Breast epithelium (tissue), 4 donors: ENCODE measurements at regions not wholly inside any gene's neighbourhood (a gene's known extent, or its start where the extent isn't known, plus 50 kb on each side); places are given as distances from the start of the nearest gene placed in this dataset.

Experiments
- DNase-seq, 2 donors: peaks; one replicate each; pipeline ENCODE4 v3.0.0-alpha.2; 2019; ENCODE audit warnings: low spot score in 2 of 2
- H3K27ac ChIP-seq, 2 donors: fragments of 200-600 bp; sonication (generic) in 1 of 2; one replicate each; pipeline ENCODE4 v1.5.1; 2016 to 2019; ENCODE audit warnings: mild to moderate bottlenecking in 1 of 2
- H3K27me3 ChIP-seq, 2 donors: fragments of 200-600 bp; sonication (generic) in 1 of 2; one replicate each; pipeline versions ENCODE4 v1.5.1 to v1.6.0; 2017 to 2019; ENCODE audit warnings: control low read depth in 1 of 2, mild to moderate bottlenecking in 1 of 2
- H3K36me3 ChIP-seq: fragments of 200-600 bp; one replicate; pipeline ENCODE4 v1.5.1; 2019
- H3K4me1 ChIP-seq, 2 donors: fragments of 200-600 bp; sonication (generic); one replicate each; pipeline ENCODE4 v1.5.1; 2016 to 2019; ENCODE audit warnings: control low read depth in 1 of 2
- H3K4me3 ChIP-seq, 3 donors: fragments of 200-600 bp; sonication (generic); 1 replicate in 2 of 3; 2 replicates in 1 of 3; pipeline ENCODE4 v1.5.1; 2016 to 2019; ENCODE audit warnings: mild to moderate bottlenecking in 3 of 3, moderate library complexity in 2 of 3
- H3K9me3 ChIP-seq, 2 donors: fragments of 200-600 bp; sonication (generic) in 1 of 2; one replicate each; pipeline ENCODE4 v1.5.1; 2016 to 2019; ENCODE audit warnings: control low read depth in 1 of 2
- CTCF ChIP-seq, 3 donors: fragments of 450-650 bp; IDR thresholded peaks; one replicate each; pipeline ENCODE4 v1.5.1; 2016 to 2017; ENCODE audit warnings: antibody characterized with exemption in 3 of 3, mild to moderate bottlenecking in 3 of 3, moderate library complexity in 3 of 3
- POLR2A ChIP-seq: fragments of 450-650 bp; IDR thresholded peaks from one replicate; pipeline ENCODE4 v1.6.1; 2016; ENCODE audit warnings: antibody characterized with exemption, mild to moderate bottlenecking, moderate library complexity
- POLR2AphosphoS5 ChIP-seq, 3 donors: sonication (generic); formaldehyde crosslinking; IDR thresholded peaks; one replicate each; pipeline ENCODE4 v1.6.1; 2017; ENCODE audit warnings: antibody characterized with exemption in 3 of 3
- intact Hi-C: fragments of 100-400 bp; cut with DNase I; formaldehyde crosslinking; loops from one replicate; pipeline ENCODE4 v1.15.1; 2023; ENCODE audit warnings: low total_unique reads

DNA sequence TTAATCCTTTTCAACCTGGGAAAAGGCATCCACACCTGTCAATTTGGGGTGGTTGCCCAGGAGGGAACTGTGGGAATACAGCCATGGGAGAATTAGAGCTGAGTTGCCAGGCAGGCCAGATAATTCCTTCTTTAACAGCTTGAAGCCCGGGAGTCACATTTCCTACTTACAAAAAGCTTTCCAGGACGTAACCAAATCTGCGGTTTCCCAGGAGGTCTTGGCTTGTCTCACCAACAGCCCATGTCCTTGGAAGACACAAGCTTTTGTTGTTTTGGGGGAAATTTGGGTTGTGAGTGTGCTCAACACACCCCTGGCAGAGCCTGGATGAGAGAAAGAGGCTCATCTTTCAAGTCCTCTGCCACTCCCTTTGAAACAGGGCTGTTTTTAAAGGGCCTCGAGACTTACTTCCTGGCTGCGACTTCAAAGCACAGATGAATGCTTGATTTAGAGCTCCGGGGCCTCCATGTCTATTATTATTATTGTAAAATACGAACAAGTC is 465.9 kb upstream of the BTBD3 start:
- H3K4me3 ChIP-seq, result no peak overlapping the region

DNA sequence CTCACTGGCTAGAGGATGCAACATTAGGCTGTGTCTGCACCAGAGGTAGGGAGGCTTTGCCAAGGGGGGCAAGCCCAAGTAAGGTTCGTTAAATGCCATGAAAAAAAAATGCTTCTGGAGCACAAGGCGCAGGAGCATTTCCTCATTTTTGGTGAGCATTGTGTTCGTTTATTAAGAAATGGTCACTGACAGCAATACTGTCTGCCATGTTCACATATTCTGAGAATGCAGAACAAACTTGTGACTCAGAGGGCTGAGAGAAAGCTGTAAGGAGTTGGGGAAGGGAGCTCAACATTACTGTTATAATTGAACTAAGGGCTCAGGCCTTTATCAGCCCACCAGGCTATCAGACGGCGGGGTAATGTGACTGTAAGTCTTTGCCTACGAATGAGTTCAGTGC is 465.4 kb upstream of the BTBD3 start:
- DNase-seq, result no peak
- H3K27ac ChIP-seq, result peak overlapping the region; percentile 22 to 48
- TF ChIP-seq POLR2A, result no peak
- no peak for TF ChIP-seq POLR2AphosphoS5 (IDR thresholded peaks at IDR 0.05)
- TF ChIP-seq CTCF (IDR thresholded peaks at IDR 0.05), result no peak
- intact Hi-C loops, result no loop called here
- no peaks in the 10 kb centered on the region for H3K4me1 ChIP-seq
- no peaks in the 10 kb centered on the region for H3K9me3 ChIP-seq
- no peaks in the 10 kb centered on the region for H3K36me3 ChIP-seq
- H3K27me3 ChIP-seq, result no peaks in the 10 kb centered on the region
- no peak overlapping the region for H3K4me3 ChIP-seq

More for the DNA sequence above, 465.9 kb upstream of the BTBD3 start:
- intact Hi-C loops, result no loop called here
- DNase-seq, result no peak
- H3K9me3 ChIP-seq, result no peaks in the 10 kb centered on the region
- peak overlapping the region; percentile 22 to 48 for H3K27ac ChIP-seq
- no peaks in the 10 kb centered on the region for H3K36me3 ChIP-seq
- no peaks in the 10 kb centered on the region for H3K27me3 ChIP-seq
- TF ChIP-seq POLR2AphosphoS5 (IDR thresholded peaks at IDR 0.05) (no peak), CTCF (IDR thresholded peaks at IDR 0.05) (no peak), POLR2A (no peak)
- no peaks in the 10 kb centered on the region for H3K4me1 ChIP-seq

DNA sequence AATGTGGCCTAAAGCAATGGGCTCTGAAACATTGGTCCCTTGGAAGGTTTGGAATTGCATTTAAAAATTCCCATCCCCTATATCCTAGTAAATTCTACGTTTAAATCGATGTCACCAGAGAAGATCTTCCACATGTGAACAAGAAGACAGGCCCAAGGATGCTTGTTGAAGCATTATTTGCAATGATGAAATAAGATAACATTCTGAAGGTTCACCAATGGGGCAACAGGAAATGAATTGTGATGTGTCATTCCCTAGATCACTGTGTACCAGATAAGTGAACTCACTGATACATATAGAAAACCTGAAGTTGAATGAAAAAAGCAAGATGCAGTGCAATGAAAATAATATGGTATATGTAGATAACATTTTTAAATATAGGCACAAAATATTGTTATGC is 464.3 kb upstream of the BTBD3 start:
- DNase-seq, result no peak
- Histone ChIP-seq H3K36me3 (no peaks in the 10 kb centered on the region), H3K27me3 (no peaks in the 10 kb centered on the region), H3K27ac (no peak overlapping the region), H3K9me3 (no peaks in the 10 kb centered on the region), H3K4me3 (no peak overlapping the region), H3K4me1 (no peaks in the 10 kb centered on the region)
- intact Hi-C loops, result no loop called here
- TF ChIP-seq CTCF (IDR thresholded peaks at IDR 0.05) (no peak), POLR2AphosphoS5 (IDR thresholded peaks at IDR 0.05) (no peak), POLR2A (no peak)

DNA sequence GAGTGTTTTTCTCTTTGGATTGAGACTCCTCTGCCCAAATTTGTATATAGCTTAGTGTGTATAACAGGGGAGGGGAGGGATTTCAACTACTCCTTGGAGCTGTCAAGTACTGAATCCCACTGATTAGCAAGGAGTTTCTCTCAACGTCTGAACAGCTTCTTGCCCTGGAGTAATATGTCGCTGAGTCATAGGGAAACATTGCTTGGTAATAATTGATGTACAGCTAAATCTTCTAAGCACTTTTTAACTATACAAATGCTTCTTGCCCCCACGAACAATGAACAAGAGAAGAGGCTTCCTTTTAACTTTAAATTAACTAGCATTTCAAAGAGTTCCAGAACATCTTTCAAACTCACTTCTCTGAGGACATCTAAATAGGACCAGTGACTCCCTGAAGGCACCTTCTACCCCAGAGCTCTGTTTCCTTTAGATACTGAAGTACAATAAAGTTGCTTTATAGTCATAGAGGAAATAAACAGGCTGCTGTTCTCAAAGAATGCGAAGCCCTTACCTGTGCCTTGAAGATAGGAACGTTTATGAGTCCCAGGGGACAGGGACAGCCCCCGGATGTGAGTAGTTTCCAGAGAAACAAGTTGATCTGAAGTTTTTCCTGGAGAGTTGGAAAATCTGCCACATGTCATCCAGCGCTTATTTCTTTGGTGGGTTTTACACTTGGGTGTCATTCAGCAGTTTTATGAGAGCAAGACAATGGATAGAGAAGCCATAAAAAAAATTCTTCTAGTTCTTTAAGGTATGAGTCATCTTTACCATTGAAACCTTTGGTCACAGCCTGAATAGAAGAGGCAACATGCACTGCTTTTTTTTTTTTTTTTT is 462.5 kb upstream of the BTBD3 start:
- Histone ChIP-seq H3K27ac (peak overlapping the region in 1 of 2 donors; percentile 25), H3K4me1 (no peaks in the 10 kb centered on the region)

More for the DNA sequence above, 462.5 kb upstream of the BTBD3 start:
- Histone ChIP-seq H3K27me3 (no peaks in the 10 kb centered on the region), H3K36me3 (no peaks in the 10 kb centered on the region), H3K9me3 (no peaks in the 10 kb centered on the region), H3K4me3 (no peak overlapping the region)
- DNase-seq, result no peak
- intact Hi-C loops, result no loop called here
- TF ChIP-seq POLR2A, result no peak
- TF ChIP-seq CTCF (IDR thresholded peaks at IDR 0.05), result no peak
- TF ChIP-seq POLR2AphosphoS5 (IDR thresholded peaks at IDR 0.05), result no peak
